SH-SY5Y (cell line): ENCODE measurements at regions not wholly inside any gene's neighbourhood (a gene's known extent, or its start where the extent isn't known, plus 50 kb on each side); places are given as distances from the start of the nearest gene placed in this dataset.

Experiments used
- GATA2 ChIP-seq: IDR thresholded peaks from 2 replicates; pipeline ENCODE4 v1.6.1; 2011; ENCODE audit warnings: mild to moderate bottlenecking, low read depth, low read length
- GATA3 ChIP-seq: IDR thresholded peaks from 2 replicates; pipeline ENCODE4 v1.6.1; 2011; ENCODE audit warnings: low read depth, mild to moderate bottlenecking, low read length, moderate library complexity

DNA sequence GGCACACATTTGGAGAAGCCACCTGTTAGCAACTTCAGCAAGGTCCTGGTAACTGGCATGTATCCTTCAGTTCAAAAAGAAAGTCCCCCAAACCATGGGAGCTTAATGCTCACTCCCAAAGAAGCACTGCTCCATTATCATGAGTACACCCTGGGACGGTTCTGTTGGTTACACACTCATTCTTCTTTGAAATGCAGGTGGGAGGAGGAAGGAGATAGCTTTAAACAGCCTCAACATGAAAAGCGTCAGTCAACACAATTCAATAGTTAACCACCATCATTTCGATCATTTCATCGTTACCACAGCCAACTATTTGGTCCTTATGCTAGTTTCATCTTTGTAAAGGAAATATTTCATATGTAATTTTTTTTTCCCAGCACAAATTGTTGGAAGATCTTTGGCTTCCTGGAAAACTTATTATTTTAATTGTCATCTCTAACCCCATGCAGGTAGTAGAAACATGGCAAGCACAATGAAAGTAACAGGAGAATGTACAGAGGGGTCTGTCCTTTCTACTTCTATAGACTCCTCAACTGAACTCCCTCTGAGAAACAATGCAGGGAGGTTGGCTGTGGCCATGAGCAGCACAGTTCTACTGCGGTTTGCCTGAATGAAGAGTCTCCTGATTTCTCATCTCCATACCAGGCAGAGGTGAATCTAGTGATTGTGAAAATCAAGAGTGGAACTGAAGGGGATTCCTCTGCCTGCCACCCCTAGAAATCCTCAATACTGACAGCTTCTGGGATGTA lies 196.4 kb upstream of the FOXN3 start:
- TF ChIP-seq GATA2 (no peak), GATA3 (no peak)
